ENCODE measurements at regions not wholly inside any gene's neighbourhood (a gene's known extent, or its start where the extent isn't known, plus 50 kb on each side); places are given as distances from the start of the nearest gene placed in this dataset.

GRCh38 chr5:73278693-73279092 lies 105.7 kb downstream of the TMEM174 start:
- no peak for TF ChIP-seq CTCF (optimal IDR thresholded peaks at IDR 0.05 in 1 of 3, IDR thresholded peaks at IDR 0.05 in 1 of 3, conservative IDR thresholded peaks at IDR 0.05 in 1 of 3; ENCODE audit: extremely low read depth in 1 of 3, insufficient read depth in 2 of 3, low read length in 3 of 3)
- TF ChIP-seq EZH2 (IDR thresholded peaks at IDR 0.05; ENCODE audit: low read length), result no peak
